ENCODE measurements at regions not wholly inside any gene's neighbourhood (a gene's known extent, or its start where the extent isn't known, plus 50 kb on each side); places are given as distances from the start of the nearest gene placed in this dataset.

DNA sequence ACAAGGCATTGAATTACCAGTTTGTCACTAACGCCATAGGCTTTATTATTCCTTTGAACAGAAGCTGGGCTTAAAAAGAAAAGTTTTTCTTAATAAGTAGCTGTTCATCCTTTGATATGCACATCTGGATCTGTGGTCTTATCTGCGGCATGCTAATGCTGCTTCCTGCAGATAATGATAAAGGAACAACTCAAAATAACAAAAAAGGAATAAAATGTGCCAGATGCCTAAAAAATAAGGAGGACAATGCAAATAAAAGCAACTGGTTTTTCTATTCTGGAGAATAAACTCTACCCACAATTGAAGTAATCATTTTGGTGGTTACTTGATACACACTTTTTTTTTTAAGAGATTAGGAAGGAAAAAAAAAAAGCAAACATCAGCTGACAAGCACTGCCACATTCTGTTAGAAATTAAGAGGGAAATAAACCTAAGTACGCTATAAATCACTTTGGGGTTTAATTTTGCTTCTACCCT, 156.8 kb upstream of the SALL4 start:
- TF ChIP-seq, protein P1, sequence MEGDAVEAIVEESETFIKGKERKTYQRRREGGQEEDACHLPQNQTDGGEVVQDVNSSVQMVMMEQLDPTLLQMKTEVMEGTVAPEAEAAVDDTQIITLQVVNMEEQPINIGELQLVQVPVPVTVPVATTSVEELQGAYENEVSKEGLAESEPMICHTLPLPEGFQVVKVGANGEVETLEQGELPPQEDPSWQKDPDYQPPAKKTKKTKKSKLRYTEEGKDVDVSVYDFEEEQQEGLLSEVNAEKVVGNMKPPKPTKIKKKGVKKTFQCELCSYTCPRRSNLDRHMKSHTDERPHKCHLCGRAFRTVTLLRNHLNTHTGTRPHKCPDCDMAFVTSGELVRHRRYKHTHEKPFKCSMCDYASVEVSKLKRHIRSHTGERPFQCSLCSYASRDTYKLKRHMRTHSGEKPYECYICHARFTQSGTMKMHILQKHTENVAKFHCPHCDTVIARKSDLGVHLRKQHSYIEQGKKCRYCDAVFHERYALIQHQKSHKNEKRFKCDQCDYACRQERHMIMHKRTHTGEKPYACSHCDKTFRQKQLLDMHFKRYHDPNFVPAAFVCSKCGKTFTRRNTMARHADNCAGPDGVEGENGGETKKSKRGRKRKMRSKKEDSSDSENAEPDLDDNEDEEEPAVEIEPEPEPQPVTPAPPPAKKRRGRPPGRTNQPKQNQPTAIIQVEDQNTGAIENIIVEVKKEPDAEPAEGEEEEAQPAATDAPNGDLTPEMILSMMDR (IDR thresholded peaks at IDR 0.05; ENCODE audit: control extremely low read depth in 1 of 3, insufficient read depth in 1 of 3, low read depth in 1 of 3, low read length in 3 of 3): no peak
- no peak for TF ChIP-seq RXRA (IDR thresholded peaks at IDR 0.05; ENCODE audit: insufficient read depth, low read depth, low read length)
- no peak for TF ChIP-seq SRF (IDR thresholded peaks at IDR 0.05; ENCODE audit: low read depth, low read length)
- TF ChIP-seq TAF1 (IDR thresholded peaks at IDR 0.05; ENCODE audit: low read depth, low read length): no peak

Measured in H1 (cell line).